Spinal cord (tissue), 9 donors: ENCODE measurements at regions not wholly inside any gene's neighbourhood (a gene's known extent, or its start where the extent isn't known, plus 50 kb on each side); places are given as distances from the start of the nearest gene placed in this dataset.

Experiments used
- DNase-seq, 6 donors: peaks; one replicate each; pipeline versions ENCODE4 v3.0.0 to v3.0.0-alpha.2; 2013 to 2015; ENCODE audit warnings: low spot score in 6 of 6, low read depth in 4 of 6
- H3K27ac ChIP-seq: one replicate; pipeline ENCODE4 v1.5.1; 2013; ENCODE audit warnings: low read depth, low read length, control low read depth
- H3K27me3 ChIP-seq: one replicate; pipeline ENCODE4 v1.6.1; 2013; ENCODE audit warnings: low read length; ENCODE audit not compliant: control insufficient read depth, insufficient read depth
- H3K36me3 ChIP-seq: one replicate; pipeline ENCODE4 v1.6.1; 2013; ENCODE audit warnings: low read length; ENCODE audit not compliant: control insufficient read depth, insufficient read depth
- H3K4me1 ChIP-seq: one replicate; pipeline ENCODE4 v1.6.1; 2013; ENCODE audit warnings: low read length; ENCODE audit not compliant: control insufficient read depth, insufficient read depth
- H3K4me3 ChIP-seq: one replicate; pipeline ENCODE4 v1.5.1; 2013; ENCODE audit warnings: low read depth, low read length, control low read depth
- H3K9me3 ChIP-seq: one replicate; pipeline ENCODE4 v1.6.1; 2013; ENCODE audit warnings: low read length; ENCODE audit not compliant: control insufficient read depth, insufficient read depth
- WGBS: methylation state at CpG from one replicate; pipeline ENCODE4 v1.1.5; 2013; ENCODE audit warnings: missing lambda C conversion rate; ENCODE audit not compliant: insufficient coverage; 5-methylcytosine and 5-hydroxymethylcytosine counted together
- donor health status: healthy.

DNA sequence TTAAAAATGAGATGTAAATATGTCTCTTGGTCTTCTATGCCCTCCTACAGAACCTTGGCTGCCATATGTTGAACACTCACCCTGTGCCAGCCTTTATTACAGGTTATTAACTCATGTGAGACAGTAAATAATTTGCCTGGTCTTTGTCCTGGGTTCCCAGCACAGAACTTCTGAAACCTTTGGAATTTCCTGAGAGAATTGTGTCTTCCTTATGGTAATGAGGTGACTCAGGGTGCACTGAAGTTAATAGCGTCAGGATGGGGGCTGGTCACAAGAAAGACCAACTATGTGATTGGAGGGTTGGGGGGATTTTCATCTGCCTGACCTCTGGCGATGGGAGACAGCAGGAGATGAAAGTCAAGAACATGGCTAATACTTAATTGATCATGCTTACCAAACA is 289.8 kb upstream of the STS start:
- Histone ChIP-seq H3K36me3 (no peaks in the 10 kb centered on the region), H3K27me3 (no peaks in the 10 kb centered on the region), H3K4me1 (no peaks in the 10 kb centered on the region), H3K27ac (no peak overlapping the region), H3K9me3 (peaks cover 1% of the 10 kb centered on the region), H3K4me3 (no peak overlapping the region)
- DNase-seq: no peak
- WGBS: no CpG with 5 or more reads among the region's 2 CpGs

DNA sequence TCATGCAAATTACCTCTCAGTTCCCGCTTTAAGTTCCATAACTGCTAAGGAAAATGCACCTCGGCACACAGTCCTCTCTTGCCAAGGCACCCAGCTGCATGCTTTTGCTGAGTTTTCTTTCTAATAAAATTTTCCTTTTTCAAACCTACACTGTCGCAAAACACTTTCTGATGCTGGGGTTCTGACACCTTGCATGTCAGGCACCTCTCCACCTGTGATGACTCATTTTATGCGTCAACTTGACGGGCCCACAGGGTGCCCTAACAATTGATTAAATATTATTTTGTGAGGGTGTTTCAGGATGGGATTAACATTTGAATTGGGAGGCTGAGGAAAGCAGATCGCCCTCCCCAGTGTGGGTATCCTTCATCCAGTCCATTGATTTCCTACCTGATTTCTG is 291.0 kb upstream of the STS start:
- Histone ChIP-seq H3K27ac (no peak overlapping the region), H3K4me3 (no peak overlapping the region), H3K36me3 (no peaks in the 10 kb centered on the region), H3K9me3 (peaks cover 1% of the 10 kb centered on the region), H3K4me1 (no peaks in the 10 kb centered on the region), H3K27me3 (no peaks in the 10 kb centered on the region)
- 69% methylated on average over 3 of the region's 6 CpGs for WGBS
- no peak for DNase-seq

DNA sequence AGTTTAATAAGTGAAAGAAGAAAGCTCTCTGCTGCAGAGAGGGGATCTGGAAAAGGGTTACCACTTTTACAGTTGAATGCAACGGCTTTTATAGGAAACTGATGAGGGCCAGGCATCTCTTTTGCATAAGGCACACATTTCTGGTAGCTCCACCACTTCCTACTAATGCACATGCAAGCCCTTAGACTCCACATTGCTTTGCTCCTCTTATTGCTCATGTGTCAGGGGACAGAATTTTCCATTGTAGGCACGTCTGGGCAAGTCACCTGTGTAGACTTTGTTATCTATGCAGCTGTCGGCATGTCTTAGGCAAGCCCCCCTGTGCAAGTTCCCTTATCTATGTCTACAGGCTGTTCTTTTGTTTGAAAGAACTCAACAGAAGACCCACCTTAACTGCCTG is 294.6 kb upstream of the STS start:
- no peaks in the 10 kb centered on the region for H3K9me3 ChIP-seq
- H3K4me3 ChIP-seq: no peak overlapping the region

DNA sequence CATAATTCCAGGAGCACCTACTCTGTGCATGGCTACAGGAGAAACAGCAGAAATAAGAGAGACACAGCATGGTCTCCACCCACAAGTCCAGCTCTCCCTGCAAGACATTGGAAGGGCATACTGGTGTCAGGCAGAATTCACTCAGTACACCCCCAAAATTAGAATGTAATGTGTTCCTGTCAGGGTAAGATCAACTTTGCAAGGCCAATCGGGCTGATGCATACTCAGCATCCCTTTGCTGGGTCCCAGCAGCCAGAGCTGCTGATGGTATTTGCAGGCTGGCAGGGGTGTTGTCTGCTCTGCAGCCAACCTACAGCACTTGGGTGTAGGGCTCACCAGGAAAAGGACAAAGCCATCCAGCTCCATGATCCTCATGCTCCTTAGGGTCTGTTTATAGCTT is 295.4 kb upstream of the STS start:
- Histone ChIP-seq H3K27ac (no peak overlapping the region), H3K4me1 (no peaks in the 10 kb centered on the region), H3K36me3 (no peaks in the 10 kb centered on the region), H3K9me3 (no peaks in the 10 kb centered on the region), H3K27me3 (no peaks in the 10 kb centered on the region), H3K4me3 (no peak overlapping the region)
- 100% methylated on average over 1 of the region's 1 CpG for WGBS
- no peak for DNase-seq

More for the DNA sequence above, 294.6 kb upstream of the STS start:
- Histone ChIP-seq H3K36me3 (no peaks in the 10 kb centered on the region), H3K4me1 (no peaks in the 10 kb centered on the region), H3K27me3 (no peaks in the 10 kb centered on the region), H3K27ac (no peak overlapping the region)
- DNase-seq: no peak
- WGBS: 69% methylated on average over 2 of the region's 3 CpGs

DNA sequence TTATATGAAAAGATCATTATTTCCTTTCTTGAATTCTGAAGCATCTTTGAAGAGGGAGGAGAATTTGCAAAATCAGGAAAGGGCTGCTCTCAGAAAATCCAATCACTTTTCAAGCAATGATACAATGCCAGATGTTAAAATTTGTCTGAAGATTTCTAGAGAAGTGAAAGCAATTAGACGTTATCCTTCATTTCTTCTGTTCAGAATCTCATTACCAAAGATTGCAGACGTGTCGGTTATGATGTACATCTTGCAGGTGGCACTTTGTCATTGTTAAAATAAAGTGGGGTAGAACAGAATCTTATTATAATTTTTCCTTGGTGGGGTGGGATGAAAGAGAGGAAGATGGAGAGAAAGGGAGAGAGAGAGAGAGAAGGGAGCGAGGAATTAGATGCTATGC is 296.4 kb upstream of the STS start:
- no CpG with 5 or more reads among the region's 4 CpGs for WGBS
- no peaks in the 10 kb centered on the region for H3K27me3 ChIP-seq
- no peak overlapping the region for H3K27ac ChIP-seq
- H3K9me3 ChIP-seq: no peaks in the 10 kb centered on the region
- DNase-seq: peak in 1 of 6 donors; percentile 5
- no peaks in the 10 kb centered on the region for H3K36me3 ChIP-seq
- H3K4me1 ChIP-seq: no peaks in the 10 kb centered on the region
- H3K4me3 ChIP-seq: no peak overlapping the region

DNA sequence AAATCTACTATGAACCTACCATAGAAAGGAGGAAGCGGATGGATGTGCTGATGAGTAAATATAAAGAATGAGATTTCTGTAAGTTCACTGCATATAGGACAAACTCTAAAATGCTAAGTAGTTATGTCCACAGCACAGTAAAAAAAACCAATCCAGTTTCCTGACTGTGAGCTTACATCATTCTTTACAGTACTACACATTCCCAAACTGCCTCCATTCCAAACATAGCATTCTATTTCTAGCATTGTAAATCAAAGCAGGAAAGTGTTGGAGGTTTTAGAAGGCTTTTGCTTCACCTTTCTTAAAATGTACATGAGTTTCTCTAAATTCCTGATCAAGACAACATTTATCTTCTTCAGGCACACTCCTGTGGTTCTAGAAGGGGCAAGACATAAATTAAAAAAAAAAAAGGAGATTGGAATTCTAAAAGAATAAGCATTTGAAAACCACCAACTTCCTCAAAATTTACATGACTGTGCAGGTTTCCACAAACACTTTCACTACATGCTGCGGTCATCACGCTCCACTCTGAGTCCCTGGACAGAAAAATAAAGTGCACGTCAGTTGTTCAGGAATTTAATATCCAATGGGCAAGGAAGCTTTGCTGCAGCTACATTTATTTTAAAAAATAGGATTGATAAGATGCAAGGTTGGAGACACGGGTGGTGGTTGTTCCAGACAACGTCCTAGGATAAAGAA is 297.6 kb upstream of the STS start:
- H3K36me3 ChIP-seq: no peaks in the 10 kb centered on the region
- no peak overlapping the region for H3K27ac ChIP-seq
- H3K4me3 ChIP-seq: no peak overlapping the region
- 83% methylated on average over 1 of the region's 6 CpGs for WGBS
- H3K9me3 ChIP-seq: no peaks in the 10 kb centered on the region
- H3K27me3 ChIP-seq: no peaks in the 10 kb centered on the region
- peak in 1 of 6 donors; percentile 6 for DNase-seq
- H3K4me1 ChIP-seq: no peaks in the 10 kb centered on the region

DNA sequence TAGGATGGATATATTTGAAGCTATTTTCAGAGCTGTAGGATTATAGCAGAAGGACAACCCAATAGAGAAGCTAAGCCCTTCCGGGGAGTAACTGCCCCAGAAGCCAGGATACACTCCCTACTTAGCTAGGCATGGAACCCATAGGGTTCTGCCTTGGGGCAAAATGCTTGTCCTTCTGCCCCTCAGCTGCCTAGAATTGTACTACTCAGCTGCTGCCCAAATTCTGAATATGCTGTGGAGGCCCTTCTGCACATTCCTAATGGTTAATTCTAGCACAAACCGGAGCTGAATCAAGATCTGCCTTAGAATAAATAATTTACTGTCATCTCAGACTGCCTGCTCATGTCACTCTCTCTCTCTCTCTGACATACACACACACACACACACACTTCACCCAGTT is 297.7 kb upstream of the VCX3A start:
- no peak overlapping the region for H3K27ac ChIP-seq
- H3K4me1 ChIP-seq: no peaks in the 10 kb centered on the region
- no peaks in the 10 kb centered on the region for H3K27me3 ChIP-seq
- H3K4me3 ChIP-seq: no peak overlapping the region
- WGBS: 90% methylated on average over 2 of the region's 2 CpGs
- no peaks in the 10 kb centered on the region for H3K9me3 ChIP-seq
- H3K36me3 ChIP-seq: no peaks in the 10 kb centered on the region
- DNase-seq: no peak

DNA sequence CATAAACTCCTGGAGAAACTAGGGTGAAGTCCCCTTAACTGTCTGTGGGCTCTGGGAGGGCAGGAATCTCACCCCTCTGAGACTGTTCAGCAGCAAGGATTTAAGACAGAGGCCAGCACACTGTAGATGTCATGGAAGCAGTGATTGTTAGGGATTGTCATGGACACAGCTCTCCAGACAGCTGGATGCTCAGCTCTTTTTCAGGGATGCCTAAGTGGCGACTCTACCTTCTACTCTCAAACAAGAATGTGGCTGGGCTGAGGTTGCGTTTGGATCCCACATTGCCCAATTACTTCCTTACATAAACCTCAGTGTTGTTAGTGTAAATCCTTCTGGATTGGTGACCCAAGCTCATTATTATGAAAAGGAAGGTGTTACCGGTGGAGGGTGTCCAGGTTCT is 291.9 kb upstream of the VCX3A start:
- H3K27me3 ChIP-seq: no peaks in the 10 kb centered on the region

DNA sequence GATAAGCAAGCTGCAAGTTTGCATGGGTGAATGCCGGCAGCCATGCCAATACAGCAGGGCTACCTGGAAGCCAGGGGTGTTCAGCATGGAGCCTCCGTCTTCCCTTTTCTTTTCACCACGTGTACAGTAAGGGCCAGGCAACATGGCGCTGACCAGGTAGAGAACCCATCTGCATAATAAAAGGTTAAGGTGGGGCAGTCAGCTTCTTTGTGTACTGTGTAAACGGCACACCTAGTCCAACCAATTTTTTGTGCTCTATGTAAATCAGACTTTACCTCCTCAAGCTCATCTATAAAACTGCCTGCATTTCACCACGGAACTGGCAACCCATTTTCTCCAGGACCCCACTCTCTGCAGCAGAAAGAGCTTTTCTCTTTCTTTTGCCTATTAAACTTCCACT is 286.8 kb upstream of the VCX3A start:
- WGBS: 95% methylated on average over 4 of the region's 6 CpGs

More for the DNA sequence above, 291.9 kb upstream of the VCX3A start:
- Histone ChIP-seq H3K4me3 (no peak overlapping the region), H3K27ac (no peak overlapping the region), H3K4me1 (no peaks in the 10 kb centered on the region), H3K9me3 (no peaks in the 10 kb centered on the region), H3K36me3 (no peaks in the 10 kb centered on the region)
- no peak for DNase-seq
- WGBS: 83% methylated on average over 1 of the region's 3 CpGs

DNA sequence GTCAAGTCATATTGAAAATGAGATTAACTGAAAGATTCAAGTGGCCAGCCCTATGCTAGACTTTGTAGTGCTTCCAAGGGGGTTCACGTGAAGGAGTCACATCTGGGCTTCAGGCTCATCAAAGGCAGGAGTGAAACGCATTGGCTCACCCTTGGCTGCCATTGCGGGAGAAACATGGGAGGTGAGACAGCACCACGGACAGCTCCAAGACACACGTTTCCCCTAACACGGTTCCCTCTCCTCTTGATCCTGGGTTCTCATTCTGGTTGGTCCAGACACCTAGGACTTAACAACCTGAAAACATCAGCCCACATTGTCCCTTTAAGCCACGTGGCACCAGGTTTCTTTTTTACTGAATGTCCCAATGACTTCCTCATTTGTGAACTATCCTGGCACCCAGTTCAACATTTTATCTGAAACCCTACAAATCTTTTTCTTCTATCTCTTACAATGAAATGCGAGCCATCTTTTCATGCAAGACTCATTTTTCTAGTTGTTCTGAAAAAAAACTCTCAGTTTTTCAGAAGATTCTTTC is 279.0 kb upstream of the VCX3A start:
- H3K27ac ChIP-seq: no peak overlapping the region
- WGBS: 60% methylated on average over 8 of the region's 8 CpGs
- H3K4me3 ChIP-seq: no peak overlapping the region
- H3K9me3 ChIP-seq: no peaks in the 10 kb centered on the region
- H3K4me1 ChIP-seq: no peaks in the 10 kb centered on the region
- no peak for DNase-seq
- H3K36me3 ChIP-seq: no peaks in the 10 kb centered on the region
- H3K27me3 ChIP-seq: no peaks in the 10 kb centered on the region

More for the DNA sequence above, 286.8 kb upstream of the VCX3A start:
- H3K4me1 ChIP-seq: no peaks in the 10 kb centered on the region
- H3K4me3 ChIP-seq: no peak overlapping the region
- no peaks in the 10 kb centered on the region for H3K36me3 ChIP-seq
- H3K9me3 ChIP-seq: no peaks in the 10 kb centered on the region
- DNase-seq: no peak
- H3K27me3 ChIP-seq: no peaks in the 10 kb centered on the region
- no peak overlapping the region for H3K27ac ChIP-seq
